HG02870 (cell line): ENCODE measurements at regions not wholly inside any gene's neighbourhood (a gene's known extent, or its start where the extent isn't known, plus 50 kb on each side); places are given as distances from the start of the nearest gene placed in this dataset.

Experiments
- ATAC-seq: cut with Tn5 transposase; IDR thresholded peaks from one replicate; pipeline ENCODE4 v1.9.1; 2021; ENCODE audit warnings: mild to moderate bottlenecking, moderate library complexity; ENCODE audit not compliant: unreplicated experiment

DNA sequence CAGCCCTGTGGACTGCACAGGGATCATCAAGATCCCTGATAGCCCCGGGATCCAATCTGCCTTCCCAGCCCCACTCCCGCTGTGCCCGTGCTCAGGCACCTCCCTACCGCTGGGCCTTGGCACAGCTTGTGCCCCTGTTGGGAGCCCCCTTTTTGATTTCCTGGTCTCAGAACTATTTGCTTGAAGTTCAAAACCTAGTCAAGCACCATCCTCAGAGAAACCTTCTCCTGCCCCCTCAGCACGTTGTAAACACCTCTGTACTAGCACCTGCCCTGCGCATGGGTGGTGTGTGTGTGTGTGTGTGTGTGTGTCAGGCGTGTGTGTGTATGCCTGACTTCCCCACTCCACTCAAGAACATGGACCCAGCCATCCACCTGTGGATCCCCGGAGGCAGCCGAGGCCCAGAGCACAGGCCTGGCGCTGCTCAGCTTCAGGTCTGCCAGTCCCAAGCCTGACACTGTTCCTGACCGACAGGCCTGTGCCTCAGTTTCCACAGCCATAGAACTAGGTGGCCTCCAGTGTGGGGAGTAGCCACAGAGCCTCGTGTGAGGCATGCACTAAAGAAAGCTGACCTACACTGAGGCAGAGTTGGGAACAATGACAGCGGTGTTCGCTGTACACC, 65.5 kb downstream of the ADRA2C start:
- no peak for ATAC-seq

DNA sequence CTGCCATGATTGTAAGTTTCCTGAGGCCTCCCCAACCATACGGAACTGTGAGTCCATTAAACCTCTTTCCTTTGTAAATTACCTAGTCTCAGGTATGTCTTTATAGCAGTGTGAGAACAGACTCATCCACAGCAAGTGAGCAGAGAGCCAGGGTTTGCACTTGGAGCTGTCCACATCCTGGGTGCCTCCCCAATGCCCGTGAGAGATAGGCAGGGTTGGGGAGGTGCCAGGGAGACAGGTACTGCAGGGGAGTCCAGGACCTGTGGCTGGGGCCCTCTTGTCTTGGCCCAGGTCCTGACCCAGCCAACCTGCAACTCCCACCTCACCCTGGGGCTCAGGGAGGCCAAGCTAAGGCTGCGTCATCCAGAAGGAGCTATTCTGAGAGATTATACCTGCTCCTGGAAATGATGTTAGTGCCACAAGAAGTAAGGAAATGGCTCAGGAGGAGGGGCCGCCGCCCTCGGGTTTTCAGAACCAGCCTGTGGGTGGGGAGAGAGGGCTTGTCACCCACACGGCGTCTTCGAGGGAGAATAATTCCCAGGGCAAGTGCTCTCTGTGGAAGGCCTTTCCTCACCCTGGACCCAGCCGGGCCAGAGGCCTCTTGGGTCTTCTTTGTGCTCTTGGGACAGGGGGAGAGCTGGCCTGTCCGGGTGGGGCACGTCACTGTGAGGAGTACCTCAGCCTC, 66.5 kb downstream of the ADRA2C start:
- ATAC-seq, result no peak

DNA sequence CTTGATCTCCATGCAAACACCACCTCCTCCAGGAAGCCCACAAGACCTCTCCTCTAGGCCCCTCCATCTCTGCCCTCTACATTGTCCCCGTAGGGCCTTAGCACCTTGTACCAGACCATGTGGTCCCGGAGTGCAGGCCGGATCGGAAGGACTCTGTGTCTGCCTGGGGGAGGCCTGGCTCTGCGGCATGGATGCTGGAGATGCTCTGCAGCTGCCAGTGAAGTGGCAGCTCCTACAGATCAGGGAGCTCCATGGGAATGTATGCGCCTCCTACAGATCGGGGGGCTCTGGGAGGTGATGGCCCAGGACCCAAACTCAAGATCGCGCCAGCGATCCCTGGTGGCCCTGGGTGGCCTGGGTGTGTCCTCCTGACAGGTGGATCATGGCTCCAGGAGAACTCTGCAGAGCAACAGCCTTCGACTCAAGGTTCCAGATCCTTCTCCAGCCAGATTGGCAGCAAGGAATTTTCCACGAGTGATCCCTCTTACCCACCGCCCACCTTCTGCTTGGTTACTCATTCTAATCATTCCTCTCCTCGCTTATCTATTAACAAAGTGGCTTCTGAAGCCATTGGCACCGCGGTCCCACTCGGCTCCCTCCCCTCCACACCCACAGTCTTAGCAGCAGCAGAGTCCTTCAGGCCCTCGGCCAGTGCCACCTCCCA, 67.3 kb downstream of the ADRA2C start:
- ATAC-seq, result no peak

DNA sequence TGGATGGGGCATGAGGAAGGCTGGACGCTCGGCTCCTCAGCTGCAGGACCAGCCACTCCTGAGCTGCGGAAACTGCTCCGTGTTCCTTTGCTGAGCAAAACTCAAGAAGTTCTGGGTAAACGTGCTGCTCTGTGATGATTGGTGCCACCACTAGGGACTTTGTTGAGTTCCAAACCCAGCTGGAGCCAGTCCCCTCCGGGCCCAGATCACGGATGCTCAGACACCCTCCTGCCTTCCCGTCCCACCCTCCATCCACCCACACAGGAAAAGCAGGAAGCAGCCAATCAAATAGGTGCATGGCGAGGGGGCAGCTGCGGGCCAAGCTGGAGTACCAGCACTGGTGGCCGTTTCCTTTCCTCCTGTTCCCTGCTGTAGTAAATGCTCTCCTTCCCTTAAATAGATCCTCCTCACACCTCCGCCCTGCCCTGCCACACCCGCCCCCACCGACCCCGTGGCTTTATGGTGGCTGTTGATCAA, 68.0 kb downstream of the ADRA2C start:
- ATAC-seq, result no peak

DNA sequence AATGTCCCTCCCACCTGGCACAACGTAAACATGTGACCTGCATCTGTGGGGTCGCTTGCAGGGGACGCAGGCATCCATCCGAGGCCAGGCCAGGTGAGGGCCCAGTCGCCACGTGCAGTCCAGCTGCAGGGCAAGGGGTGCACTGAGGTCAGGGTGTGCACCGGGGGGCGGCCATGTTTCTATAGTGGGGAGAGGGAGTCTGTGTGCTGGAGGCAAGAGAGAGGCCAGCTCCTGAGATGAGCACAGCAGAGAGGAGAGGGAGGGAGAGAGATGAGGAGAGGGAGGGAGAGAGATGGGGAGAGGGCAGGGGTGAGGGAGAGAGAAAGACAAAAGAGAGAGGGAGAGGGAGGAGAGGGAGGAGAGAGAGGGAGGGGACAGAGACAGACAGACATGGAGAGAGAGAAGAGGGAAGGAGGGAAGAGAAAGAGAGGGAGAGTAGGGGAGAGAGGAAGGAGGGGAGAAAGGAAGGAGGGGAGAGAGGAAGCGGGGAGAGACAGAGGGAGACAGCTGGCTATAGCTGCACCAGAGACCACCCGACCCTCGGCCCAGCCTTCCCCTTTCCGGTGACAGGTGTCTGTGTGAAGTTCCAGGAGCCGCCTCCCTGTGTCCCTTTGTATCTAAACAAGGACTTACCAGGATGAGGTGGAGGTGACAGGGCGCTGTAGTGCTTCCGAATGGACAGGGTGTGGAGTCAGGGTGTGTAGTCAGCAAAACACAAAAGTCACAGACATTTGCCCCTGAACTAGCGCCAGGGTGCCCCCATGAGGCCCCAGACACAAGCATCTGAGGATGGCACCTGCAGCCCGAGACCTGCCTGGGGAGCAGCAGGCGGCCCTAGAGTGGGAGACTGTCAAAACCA, 68.7 kb downstream of the ADRA2C start:
- ATAC-seq, result no peak

DNA sequence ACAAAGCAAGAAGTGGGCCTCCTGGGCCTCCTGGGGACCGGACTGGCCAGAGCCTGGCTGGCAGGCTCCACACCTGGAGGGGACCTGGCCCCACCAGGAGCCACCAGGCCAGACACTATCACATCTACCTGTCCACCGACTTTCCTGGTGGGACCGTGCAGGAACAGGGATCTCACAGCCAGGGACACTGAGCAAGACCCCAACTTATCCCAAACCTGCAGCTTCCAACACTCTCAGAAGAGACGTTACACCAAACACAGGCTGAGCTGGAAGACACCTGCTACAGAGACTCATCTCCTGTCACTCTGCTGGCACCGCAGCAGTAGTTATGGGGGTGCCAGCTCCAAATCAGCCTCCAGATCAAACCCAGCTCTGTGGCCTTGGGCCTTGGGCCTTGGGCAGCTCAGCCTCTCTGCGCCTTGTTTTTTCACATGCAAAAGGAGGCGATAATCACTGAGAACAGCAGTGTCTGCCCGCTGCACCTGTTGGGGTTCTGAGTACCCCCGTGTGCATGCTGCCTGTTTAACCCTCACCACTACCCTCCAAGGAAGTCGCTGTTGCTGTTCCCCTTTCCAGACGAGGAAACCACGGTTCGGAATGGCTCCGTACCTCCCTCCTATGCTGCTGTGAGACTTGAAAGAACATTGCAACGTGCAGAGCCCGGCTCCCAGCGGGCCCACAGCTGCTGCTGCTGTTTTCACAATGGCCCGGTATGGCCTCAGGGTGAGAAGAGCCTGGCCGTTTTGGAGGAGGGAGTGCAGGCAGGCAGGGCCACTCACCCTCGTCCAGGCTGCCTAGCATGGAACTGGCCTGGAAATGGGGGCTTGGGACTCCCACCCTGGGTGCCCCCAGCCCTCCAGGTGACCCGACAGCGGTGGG, 69.6 kb downstream of the ADRA2C start:
- no peak for ATAC-seq

DNA sequence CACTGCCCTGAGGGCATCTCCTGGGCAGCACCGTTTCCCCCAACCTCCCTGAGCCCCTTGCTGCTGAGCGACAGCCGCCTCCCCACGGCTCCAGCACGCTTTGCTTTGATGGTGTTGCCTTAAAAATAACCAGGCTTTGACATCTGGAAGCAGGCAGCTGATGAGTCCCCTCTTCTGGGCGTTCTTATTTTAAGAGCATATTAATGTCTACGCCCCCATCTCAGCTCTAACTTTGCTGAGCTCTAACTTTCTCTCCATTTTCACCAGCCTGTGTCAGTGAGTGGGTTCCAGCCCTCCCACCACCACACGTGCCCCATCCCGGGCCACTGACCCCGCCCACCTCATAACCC, 70.2 kb downstream of the ADRA2C start:
- ATAC-seq, result no peak

DNA sequence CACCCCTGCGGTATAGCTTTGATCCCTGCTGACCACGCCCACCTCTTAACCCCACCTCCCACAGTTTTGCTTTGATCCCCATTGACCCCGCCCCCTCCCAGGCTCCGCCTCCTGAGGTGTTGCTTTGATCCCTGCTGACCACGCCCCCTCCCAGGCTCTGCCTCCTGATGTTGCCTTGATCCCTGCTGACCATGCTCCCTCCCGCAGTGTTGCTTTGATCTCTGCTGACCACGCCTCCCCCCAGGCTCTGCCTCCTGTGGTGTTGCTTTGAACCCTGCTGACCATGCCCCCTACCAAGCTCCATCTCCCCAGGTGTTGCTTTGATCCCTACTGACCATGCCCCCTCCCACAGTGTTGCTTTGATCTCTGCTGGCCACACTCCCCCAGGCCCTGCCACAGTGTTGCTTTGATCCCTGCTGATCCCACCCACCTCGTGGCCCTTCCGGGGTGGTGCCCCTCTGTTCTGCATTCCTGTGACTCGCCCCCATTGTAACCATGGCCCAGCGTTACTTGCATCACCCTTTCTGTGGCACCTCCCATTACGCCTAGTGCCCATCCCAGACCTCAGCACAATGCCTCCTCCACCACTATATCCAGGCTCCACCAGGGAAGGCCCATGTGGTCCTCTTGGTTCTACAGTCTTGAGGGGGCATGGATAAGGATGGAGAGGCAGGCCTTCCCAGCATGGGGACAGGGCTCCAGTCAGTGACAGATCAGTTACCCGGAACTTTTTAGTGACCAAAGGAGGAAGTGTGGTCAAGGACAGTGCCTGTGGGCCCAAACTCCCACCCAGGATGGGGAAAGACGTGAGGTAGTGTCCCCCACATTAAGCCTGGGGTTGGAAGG, 70.8 kb downstream of the ADRA2C start:
- ATAC-seq, result no peak

DNA sequence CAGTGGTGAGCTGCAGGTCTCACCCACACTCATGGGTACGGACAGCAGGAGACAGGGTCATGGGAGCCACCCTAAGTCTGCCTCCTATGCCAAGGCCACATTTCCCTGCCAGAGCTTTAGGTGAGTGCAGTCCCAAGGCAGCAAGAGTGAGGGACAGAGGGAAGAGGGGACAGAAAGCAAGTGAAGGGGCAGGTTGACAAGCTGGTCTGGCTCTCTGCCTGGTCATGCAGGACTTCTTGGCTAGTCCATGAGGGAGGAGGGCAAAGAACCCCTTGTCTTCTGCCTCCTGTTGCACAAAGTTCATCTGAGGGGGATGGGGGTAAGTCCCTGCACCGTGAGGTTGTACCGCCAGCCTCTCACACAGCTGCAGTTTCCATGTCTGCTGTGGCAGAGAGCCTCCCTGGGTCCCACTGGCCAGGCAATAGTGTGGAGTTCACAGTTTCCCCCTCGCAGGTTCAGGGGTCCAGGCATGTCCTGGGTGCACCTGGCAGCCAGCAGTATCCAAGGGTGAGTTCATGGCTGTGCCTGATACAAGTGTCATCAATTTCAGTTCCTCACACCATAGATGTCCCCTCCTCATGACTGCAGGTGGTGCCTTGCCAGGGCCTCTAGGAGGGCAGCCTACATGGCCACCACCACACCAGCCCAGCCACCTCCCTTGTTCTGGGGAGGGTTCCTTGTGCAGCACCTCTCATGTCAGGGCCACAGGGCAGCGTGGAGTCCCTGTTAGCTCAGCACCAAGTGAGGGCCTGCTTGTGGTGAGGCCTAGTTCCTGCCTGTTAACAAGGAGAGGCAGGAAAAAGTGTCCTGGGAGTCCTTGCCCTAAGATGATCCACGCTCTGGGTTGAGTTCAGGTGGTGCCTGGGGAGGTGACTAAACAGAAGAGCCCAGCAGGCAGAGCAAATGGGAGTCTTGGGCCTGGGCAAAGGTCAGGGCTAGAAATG, 72.5 kb downstream of the ADRA2C start:
- no peak for ATAC-seq

DNA sequence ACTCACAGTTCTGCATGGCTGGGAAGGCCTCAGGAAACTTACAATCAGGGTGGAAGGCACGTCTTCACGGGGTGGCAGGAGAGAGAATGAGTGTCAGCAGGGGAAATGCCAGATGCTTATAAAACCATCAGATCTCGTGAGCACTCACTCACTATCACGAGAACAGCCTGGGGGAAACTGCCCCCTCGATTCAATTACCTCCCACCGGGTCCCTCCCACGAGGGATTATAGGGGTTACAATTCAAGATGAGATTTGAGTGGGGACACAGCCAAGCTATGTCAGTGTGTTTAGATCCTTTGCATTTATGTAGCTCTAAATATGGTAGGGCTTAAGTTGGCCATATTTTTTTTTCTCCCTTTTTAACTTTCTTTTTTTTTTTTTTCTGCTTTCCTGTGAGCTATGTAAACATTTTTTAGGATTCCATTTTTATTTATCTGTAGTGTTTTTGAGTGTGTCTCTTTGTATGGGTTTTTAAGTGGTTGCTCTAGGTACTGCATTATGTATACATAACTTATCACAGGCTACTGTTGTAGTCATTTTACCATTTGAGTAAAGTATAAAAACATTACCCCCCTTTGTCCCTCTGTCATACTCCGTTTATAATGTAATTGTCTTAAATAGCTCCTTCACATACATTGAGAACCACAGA, 79.0 kb downstream of the ADRA2C start:
- no peak for ATAC-seq

DNA sequence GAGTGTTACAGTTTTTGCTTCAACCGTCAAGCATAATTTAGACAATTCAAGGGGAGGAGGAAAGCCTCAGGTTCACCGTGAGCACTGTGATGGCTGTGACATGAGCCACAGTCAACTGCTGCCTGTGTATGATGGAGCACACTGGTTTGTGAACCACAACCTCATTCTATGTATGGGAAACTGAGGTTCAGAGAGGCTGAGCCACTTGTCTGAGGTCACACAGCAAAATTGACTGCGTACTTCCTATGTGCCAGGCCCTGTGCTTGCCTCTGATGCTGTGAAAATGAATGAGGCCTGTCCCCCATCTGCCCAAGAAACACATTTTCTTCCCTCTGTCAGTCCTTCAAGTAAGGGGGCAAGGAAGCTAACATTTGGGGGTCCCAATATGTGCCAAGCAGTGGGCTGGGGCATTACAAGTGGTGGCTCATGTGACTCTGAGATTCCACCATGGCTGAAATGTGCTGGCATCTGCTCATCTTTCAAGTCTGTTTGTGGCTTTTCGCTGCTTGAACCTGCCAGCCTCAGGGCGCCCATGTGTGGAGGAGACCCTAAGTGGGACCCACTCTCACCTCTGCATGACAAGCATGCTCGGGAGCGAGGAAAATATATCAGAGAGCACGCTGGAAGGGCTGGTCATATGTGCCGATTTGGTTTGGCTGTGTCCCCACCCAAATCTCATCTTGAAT, 79.7 kb downstream of the ADRA2C start:
- no peak for ATAC-seq

DNA sequence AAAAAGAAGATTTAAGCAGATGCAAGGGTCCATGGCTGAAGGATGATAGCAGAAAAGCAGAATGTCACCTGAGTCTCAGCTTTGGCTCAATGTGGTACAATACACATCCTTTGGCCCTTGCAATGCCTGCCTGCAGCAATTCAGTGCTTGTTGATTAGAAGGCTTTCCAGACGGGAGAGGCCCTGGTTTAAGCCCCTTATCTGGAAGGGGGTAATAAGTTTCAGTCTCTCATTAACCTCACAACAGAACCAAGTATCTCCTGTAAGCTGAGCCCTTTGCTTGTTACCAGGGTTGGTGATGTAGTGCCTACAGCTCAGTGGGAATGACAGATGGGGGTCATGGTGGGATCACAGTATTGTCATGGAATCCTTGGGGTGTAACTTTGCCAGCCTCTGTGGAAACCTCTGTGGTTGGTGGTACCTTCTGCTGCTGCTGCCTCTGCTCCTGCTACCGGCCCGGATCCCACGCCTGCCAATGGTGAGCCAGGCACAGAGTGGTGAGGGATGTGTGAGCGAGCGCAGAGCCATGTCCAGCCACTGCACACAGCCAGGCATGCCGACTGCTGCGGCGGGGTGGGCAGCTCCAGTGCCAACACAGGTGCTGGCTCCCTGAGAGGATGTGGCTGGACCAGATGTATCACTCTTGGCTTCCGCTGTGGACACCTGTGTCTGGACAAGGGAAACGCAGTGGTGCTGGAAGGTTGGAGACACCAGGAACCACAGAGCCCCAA, 81.2 kb downstream of the ADRA2C start:
- ATAC-seq, result no peak

DNA sequence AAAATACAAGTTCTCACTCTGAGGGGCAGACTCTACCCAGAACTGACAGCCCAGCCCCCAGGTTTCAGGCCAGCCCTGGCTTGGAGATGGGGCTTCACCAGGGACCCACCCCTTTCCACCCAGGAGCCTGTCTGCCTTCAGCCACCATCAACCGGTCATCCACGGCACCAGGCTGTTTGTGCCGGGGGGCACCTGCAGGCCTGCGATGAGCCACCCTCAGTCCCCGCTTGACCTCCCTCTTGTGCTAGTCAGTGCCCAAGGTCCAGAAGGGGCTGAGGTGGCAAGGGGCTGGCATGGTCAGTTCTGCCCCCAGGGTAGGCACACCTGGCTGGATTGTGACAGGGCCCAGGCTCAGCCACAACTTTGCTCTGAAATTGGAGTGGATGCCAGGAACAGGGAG, 82.1 kb downstream of the ADRA2C start:
- ATAC-seq, result no peak

DNA sequence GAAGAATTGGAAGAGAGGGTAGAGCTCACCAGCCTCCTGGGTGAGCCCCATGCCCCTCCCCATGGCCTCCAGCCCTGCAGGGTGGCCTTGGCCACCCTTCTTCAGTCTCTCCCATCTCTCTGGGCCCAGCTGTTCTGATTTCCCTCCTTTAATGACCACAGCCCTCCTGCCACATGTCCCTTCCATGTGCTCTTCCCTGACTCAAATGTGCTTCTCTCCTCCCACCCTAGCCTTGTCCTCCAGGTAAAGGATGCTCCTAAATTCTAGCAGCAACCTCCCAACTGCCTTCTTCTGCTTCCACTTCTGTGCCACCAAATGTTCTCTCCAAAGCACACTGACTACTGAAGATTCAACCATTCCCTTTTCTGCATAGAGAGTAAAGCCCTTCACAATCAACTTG, 83.0 kb downstream of the ADRA2C start:
- ATAC-seq, result no peak

DNA sequence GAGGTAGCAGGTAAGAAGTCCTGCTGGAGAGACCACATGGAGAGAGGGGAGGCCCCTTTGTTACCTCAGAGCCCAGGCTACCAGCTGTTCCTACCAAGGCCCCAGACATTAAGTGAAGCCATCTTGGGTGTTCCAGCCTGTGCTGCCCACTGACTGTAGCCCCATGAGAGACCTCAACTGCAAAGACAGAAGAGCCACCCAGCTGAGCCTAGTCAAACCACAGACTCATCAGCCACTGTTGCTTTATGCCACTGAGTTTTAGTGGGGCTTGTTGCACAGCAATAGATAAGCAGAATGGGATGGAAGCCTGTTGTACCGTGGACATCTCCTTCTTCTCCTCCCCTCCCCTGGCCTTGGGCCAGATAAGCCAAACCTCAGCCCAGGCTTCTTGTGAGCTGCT, 83.9 kb downstream of the ADRA2C start:
- ATAC-seq, result no peak

DNA sequence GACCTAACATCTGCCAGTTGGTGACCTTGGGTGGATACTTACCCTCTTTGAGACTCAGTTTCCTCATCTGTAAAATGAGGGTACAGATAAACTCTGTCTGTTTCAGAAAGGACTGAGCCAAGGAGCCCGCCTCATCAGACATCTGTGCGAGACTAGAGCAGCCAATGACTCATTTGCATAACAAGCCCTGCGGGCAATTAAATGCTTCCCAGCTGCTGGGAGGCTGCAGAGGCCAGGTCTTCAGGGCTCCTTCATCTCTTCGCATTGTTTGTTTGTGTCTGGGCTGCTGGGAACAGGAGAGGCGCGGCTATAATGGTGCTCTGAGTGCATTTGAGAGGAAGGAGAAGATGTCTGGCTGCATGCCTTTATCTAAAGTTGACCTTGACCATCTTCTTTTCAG, 85.0 kb downstream of the ADRA2C start:
- ATAC-seq, result no peak

DNA sequence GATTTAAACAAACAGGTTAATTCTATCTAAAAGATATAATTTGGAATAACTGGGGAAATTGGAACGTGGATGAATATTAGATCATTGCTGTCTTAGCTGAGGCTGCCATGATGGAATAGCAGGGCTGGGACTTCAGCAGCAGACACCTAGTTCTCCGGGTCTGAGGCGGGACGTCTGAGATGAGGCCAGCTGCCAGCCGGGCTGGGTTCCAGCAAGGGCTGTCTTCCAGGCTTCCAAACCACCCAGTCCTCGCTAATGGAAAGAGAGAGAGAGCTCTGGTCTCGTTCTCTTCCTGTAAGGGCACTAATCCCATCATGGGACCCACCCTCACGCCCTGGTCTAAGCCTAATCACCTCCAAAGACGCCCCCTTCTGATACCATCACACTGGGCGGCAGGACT, 85.7 kb downstream of the ADRA2C start:
- ATAC-seq, result no peak
